ENCODE measurements at regions not wholly inside any gene's neighbourhood (a gene's known extent, or its start where the extent isn't known, plus 50 kb on each side); places are given as distances from the start of the nearest gene placed in this dataset.

- TF ChIP-seq TCF4 (CRISPR knock-in tag; IDR thresholded peaks at IDR 0.05; ENCODE audit: borderline replicate concordance) = no peak
- TF ChIP-seq ZC3H10 (CRISPR knock-in tag; IDR thresholded peaks at IDR 0.05) = no peak
- TF ChIP-seq POU6F1 (CRISPR knock-in tag; IDR thresholded peaks at IDR 0.05; ENCODE audit: borderline replicate concordance, low read depth) = no peak
- TF ChIP-seq SNAI2 (CRISPR knock-in tag; IDR thresholded peaks at IDR 0.05) = no peak
- no peak for TF ChIP-seq ARNTL (CRISPR knock-in tag; IDR thresholded peaks at IDR 0.05; ENCODE audit: borderline replicate concordance, low read depth)
- TF ChIP-seq GLIS3 (CRISPR knock-in tag; IDR thresholded peaks at IDR 0.05) = no peak
- no peak for TF ChIP-seq TSHZ2 (CRISPR knock-in tag; IDR thresholded peaks at IDR 0.05)
- TF ChIP-seq CREB5 (CRISPR knock-in tag; IDR thresholded peaks at IDR 0.05; ENCODE audit: low read depth) = no peak
- TF ChIP-seq CSRNP3 (CRISPR knock-in tag; IDR thresholded peaks at IDR 0.05) = no peak
- TF ChIP-seq PATZ1 (CRISPR knock-in tag; IDR thresholded peaks at IDR 0.05; ENCODE audit: borderline replicate concordance) = no peak
- ATAC-seq = no peak
Observed at GRCh38 chr21:31473685-31474345, 129.8 kb upstream of the TIAM1 start.

- no peak for TF ChIP-seq ZFP3 (CRISPR knock-in tag; IDR thresholded peaks at IDR 0.05)
- TF ChIP-seq RARB (CRISPR knock-in tag; IDR thresholded peaks at IDR 0.05) = no peak
- no peak for TF ChIP-seq PPARA (CRISPR knock-in tag; IDR thresholded peaks at IDR 0.05; ENCODE audit: borderline replicate concordance)
- no peak for TF ChIP-seq SNAI2 (CRISPR knock-in tag; IDR thresholded peaks at IDR 0.05)
- no peak for TF ChIP-seq ISL1 (CRISPR knock-in tag; IDR thresholded peaks at IDR 0.05)
- no peak for TF ChIP-seq TSHZ2 (CRISPR knock-in tag; IDR thresholded peaks at IDR 0.05)
- no peak for TF ChIP-seq GLIS3 (CRISPR knock-in tag; IDR thresholded peaks at IDR 0.05)
- no peak for TF ChIP-seq ZNF8 (CRISPR knock-in tag; IDR thresholded peaks at IDR 0.05)
- no peak for TF ChIP-seq ARNTL (CRISPR knock-in tag; IDR thresholded peaks at IDR 0.05; ENCODE audit: borderline replicate concordance, low read depth)
- TF ChIP-seq ZNF70 (CRISPR knock-in tag; IDR thresholded peaks at IDR 0.05) = no peak
- TF ChIP-seq PATZ1 (CRISPR knock-in tag; IDR thresholded peaks at IDR 0.05; ENCODE audit: borderline replicate concordance) = no peak
- no peak for TF ChIP-seq TOX (CRISPR knock-in tag; IDR thresholded peaks at IDR 0.05; ENCODE audit: borderline replicate concordance)
- no peak for TF ChIP-seq OSR1 (CRISPR knock-in tag; IDR thresholded peaks at IDR 0.05)
- no peak for TF ChIP-seq BACH2 (CRISPR knock-in tag; IDR thresholded peaks at IDR 0.05; ENCODE audit: borderline replicate concordance)
- no peak for TF ChIP-seq CREB5 (CRISPR knock-in tag; IDR thresholded peaks at IDR 0.05; ENCODE audit: low read depth)
- no peak for TF ChIP-seq ESRRG (CRISPR knock-in tag; IDR thresholded peaks at IDR 0.05)
- TF ChIP-seq CSDC2 (CRISPR knock-in tag; IDR thresholded peaks at IDR 0.05) = no peak
- ATAC-seq = no peak
Observed at GRCh38 chr21:31471865-31472264, 127.8 kb upstream of the TIAM1 start.

All from SK-N-SH treated with all-trans-retinoic acid at 6 μM for 48 hours (cell line).